ENCODE measurements at regions not wholly inside any gene's neighbourhood (a gene's known extent, or its start where the extent isn't known, plus 50 kb on each side); places are given as distances from the start of the nearest gene placed in this dataset.
"Not testable (repeated sequence)": the region's sequence is repeated elsewhere in the genome, so short reads cannot be mapped to it uniquely, and the experiment has no call there.

- no peaks in the 10 kb centered on the region for H3K36me3 ChIP-seq
- intact Hi-C loops (cut with DNase I; ENCODE audit: low total_unique reads), result no loop called here
- DNase-seq, result no peak
Observed at GRCh38 chr2:52260904-52261303, 1229.0 kb upstream of the NRXN1 start.

GRCh38 chr2:52258967-52259366 lies 1227.0 kb upstream of the NRXN1 start:
- not testable (repeated sequence) for H3K9me3 ChIP-seq

More at GRCh38 chr2:52260904-52261303, 1229.0 kb upstream of the NRXN1 start:
- no peaks in the 10 kb centered on the region for H3K9me3 ChIP-seq
- no peaks in the 10 kb centered on the region for H3K27me3 ChIP-seq
- H3K4me3 ChIP-seq, result no peak overlapping the region
- TF ChIP-seq POLR2A (IDR thresholded peaks at IDR 0.05) (no peak), CTCF (IDR thresholded peaks at IDR 0.05) (no peak)
- H3K27ac ChIP-seq, result no peak overlapping the region
- H3K4me1 ChIP-seq, result no peaks in the 10 kb centered on the region

GRCh38 chr2:52258038-52258437 lies 1226.1 kb upstream of the NRXN1 start:
- Histone ChIP-seq H3K27me3 (no peaks in the 10 kb centered on the region), H3K9me3 (no peaks in the 10 kb centered on the region), H3K36me3 (no peaks in the 10 kb centered on the region), H3K4me1 (no peaks in the 10 kb centered on the region), H3K27ac (no peak overlapping the region), H3K4me3 (no peak overlapping the region)
- TF ChIP-seq POLR2A (IDR thresholded peaks at IDR 0.05), result no peak
- no peak for DNase-seq
- intact Hi-C loops (cut with DNase I; ENCODE audit: low total_unique reads), result no loop called here

More at GRCh38 chr2:52258967-52259366, 1227.0 kb upstream of the NRXN1 start:
- H3K36me3 ChIP-seq; H3K4me1 ChIP-seq; H3K27ac ChIP-seq; intact Hi-C loops (cut with DNase I; ENCODE audit: low total_unique reads); H3K4me3 ChIP-seq; H3K27me3 ChIP-seq; DNase-seq: not testable (repeated sequence)

- H3K27me3 ChIP-seq, result no peaks in the 10 kb centered on the region
- H3K4me1 ChIP-seq, result no peaks in the 10 kb centered on the region
- H3K4me3 ChIP-seq, result no peak overlapping the region
- TF ChIP-seq CTCF (IDR thresholded peaks at IDR 0.05), result no peak
- no peaks in the 10 kb centered on the region for H3K36me3 ChIP-seq
- no peaks in the 10 kb centered on the region for H3K9me3 ChIP-seq
- no peak overlapping the region for H3K27ac ChIP-seq
- intact Hi-C loops (cut with DNase I; ENCODE audit: low total_unique reads), result no loop called here
- DNase-seq, result no peak
Observed at GRCh38 chr2:52253416-52253980, 1221.6 kb upstream of the NRXN1 start.

- DNase-seq, result no peak
- no peaks in the 10 kb centered on the region for H3K9me3 ChIP-seq
- H3K27ac ChIP-seq, result no peak overlapping the region
- intact Hi-C loops (cut with DNase I; ENCODE audit: low total_unique reads), result no loop called here
- TF ChIP-seq POLR2A (IDR thresholded peaks at IDR 0.05) (no peak), CTCF (IDR thresholded peaks at IDR 0.05) (no peak)
- H3K27me3 ChIP-seq, result no peaks in the 10 kb centered on the region
- H3K36me3 ChIP-seq, result no peaks in the 10 kb centered on the region
- H3K4me3 ChIP-seq, result no peak overlapping the region
- no peaks in the 10 kb centered on the region for H3K4me1 ChIP-seq
Observed at GRCh38 chr2:52238782-52239181, 1206.8 kb upstream of the NRXN1 start.

GRCh38 chr2:52222128-52222527 lies 1190.2 kb upstream of the NRXN1 start:
- H3K27ac ChIP-seq, result no peak overlapping the region
- TF ChIP-seq POLR2A (IDR thresholded peaks at IDR 0.05) (no peak), CTCF (IDR thresholded peaks at IDR 0.05) (no peak)
- H3K9me3 ChIP-seq, result no peaks in the 10 kb centered on the region
- no peak for DNase-seq
- H3K4me3 ChIP-seq, result no peak overlapping the region
- no peaks in the 10 kb centered on the region for H3K4me1 ChIP-seq
- no peaks in the 10 kb centered on the region for H3K36me3 ChIP-seq
- no peaks in the 10 kb centered on the region for H3K27me3 ChIP-seq
- intact Hi-C loops (cut with DNase I; ENCODE audit: low total_unique reads), result no loop called here
